ENCODE measurements at regions not wholly inside any gene's neighbourhood (a gene's known extent, or its start where the extent isn't known, plus 50 kb on each side); places are given as distances from the start of the nearest gene placed in this dataset.

DNA sequence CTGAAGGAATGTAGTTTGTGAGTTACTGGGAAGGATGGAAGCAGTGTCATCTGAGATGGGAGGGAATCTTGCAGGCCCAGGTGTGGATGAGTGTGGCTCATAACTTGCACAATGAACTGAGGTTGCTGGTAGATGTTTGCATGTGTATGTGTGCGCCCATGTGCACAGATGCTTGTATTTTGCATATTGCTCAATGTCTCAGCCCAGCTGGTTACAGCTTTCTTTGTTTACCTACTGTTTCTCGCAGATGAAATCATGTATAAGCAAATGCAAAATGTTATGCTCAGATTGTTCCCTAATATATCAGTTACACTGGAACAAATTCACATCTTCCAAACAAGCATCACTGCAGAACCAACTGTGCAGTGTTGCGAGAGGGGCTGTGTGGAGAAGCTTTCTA is 452.2 kb upstream of the EEF2KMT start:
- no peak for DNase-seq (ENCODE audit: low read depth in 2 of 2)

DNA sequence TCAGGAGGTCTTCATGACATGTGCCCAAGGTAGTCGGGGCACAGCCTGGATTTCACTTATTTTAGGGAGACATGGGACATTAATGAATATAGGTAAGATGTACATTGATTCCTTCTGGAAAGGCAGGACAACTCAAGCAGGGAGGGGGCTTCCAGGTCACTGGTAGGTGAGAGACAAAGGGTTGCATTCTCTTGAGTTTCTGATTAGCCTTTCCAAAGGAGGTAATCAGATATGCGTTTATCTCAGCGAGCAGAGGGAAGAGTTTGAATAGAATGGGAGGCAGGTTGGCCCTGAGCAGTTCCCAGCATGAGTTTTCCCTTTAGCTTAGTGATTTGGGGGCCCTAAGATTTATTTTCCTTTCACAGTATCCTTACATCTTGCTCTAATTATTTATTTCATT is 443.8 kb upstream of the EEF2KMT start:
- no peak for DNase-seq (ENCODE audit: low read depth in 2 of 2)

DNA sequence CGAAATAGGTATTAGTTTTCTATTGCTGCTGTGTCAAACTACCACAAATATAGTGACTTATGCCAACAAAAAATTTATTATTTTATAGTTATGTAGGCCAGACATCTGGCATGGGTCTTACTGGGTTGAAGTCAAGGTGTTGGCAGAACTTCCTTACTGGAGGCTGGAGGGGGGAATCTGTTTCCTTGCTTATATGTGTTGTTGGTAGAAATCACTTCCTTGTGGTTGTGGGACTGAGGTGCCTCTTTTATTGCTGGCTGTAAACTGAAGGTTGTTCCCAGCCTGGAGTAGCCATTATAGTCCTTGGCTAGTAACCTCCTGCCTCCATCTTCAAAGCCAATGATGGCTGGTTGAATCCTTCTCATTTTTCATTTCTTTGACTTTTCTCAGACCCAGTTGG is 439.8 kb upstream of the EEF2KMT start:
- no peak for DNase-seq (ENCODE audit: low read depth in 2 of 2)

DNA sequence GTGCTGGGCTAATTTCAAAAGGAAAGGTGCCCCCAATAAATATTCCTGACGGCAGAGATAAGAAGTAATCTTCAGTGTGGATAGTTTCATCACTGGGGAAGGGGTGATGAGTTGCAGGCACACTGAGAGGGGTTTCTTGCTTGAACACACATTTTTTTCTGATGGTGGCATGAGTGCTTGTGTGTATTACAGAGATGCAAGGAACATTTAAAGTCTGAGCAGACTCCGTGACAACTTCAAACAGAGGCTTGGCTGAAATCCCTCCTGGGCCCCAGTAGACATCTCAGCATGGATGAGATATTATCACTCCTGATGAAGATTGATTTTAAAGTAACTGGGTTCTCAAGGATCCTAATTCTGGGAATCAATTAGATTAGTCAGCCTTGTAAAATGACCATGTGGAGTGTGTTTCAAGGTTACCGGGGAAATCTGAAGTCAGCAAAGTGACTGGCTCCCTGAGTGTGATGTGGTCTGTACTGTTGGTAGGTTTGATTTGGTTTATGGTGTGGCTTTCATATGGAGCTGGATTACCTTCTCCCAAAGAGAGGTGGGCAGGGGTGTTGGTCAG is 435.8 kb upstream of the EEF2KMT start:
- no peak for DNase-seq (ENCODE audit: low read depth in 2 of 2)

DNA sequence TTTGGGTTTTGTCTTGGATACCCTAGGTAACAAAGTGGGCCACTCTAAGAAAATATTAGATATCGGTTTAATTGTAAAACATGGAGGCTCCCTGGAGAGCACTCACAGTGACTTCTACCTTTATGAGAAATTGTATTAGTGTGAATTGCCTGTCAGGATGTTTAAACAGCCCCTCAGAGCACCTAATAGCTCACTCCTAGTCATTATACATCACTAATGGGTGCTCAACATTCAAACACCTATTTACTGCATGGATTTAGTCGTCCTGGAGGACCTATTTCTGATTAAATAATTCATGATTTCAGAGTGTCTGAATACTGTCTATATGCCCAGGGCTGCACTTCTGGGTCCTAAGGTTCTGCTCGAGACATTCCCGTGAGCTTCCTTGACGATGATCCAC is 430.2 kb upstream of the EEF2KMT start:
- DNase-seq (ENCODE audit: low read depth in 2 of 2): no peak

DNA sequence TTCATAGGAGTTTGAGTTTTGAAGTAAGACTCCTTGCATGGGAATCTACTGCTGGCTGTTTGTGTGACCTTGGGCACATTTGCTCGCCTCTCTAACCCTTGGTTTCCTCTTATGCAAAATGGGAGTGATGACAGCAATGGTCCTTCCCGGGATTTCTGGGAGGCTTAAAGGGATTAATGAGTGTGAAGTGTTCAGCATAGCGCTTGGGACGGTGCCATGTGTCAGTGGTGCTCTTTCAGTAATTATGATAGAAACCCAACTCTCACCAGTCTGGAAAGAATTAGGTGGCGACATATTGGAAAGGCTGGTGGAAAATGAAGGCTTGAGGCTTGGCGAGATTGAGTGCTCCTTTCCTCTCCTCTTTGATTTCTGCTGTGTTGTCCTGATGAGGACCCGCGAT is 429.2 kb upstream of the EEF2KMT start:
- DNase-seq (ENCODE audit: low read depth in 2 of 2): no peak

DNA sequence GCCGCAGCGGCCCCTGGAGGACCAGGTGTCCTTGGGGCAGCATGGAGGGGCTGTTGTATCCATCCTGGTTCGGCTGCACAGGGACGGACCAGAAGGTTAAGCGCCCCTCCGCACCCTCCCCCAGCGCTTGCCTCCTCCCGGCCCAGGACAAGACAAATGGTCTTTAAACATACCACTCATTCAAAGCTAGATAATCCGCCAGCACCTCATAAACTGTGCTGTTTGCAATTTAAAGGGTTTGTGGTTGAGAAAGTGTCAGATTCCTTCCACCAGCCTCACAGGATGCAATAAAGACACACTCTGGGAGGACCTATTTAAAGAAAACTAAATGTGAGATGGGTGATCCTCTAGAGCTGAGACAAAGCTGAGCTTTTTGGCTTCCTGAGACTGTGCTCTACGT is 426.2 kb upstream of the EEF2KMT start:
- no peak for DNase-seq (ENCODE audit: low read depth in 2 of 2)

DNA sequence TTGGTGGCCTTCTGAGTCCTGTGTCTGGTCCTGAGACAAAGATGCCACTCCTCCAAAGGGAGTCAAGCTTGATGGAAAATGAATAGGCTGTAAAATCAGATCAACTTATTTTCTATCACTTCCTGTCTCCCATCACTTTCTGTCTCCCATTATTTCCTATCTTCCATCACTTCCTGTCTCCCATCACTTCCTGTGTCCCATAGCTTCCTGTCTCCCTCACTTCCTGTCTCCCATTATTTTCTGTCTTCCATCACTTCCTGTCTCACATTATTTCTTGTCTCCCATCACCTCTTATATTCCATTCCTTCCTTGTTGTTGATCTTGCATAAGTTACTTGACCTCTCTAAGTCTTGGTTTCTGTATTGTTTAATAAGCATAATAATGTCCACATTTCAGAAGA is 418.5 kb upstream of the EEF2KMT start:
- DNase-seq (ENCODE audit: low read depth in 2 of 2): no peak

DNA sequence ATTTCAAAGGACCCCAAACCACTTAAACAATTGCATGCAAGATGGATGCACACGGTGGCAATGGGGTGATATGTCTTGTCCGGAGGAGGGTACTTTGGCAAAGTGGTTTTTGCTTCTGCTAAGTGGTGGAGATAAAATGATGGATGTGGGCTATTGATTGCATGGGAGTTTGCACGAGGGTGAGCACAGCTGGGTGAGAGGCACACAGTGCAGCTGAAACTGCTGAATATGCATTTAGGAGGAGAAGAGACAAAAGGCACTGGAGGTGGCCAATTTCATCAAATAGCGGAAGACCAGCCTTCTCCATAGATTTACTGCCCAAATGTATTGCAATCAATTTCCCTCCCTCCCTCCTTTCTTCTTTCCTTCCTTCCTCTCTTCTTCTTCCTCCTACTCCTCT is 414.4 kb upstream of the EEF2KMT start:
- DNase-seq (ENCODE audit: low read depth in 2 of 2): no peak

DNA sequence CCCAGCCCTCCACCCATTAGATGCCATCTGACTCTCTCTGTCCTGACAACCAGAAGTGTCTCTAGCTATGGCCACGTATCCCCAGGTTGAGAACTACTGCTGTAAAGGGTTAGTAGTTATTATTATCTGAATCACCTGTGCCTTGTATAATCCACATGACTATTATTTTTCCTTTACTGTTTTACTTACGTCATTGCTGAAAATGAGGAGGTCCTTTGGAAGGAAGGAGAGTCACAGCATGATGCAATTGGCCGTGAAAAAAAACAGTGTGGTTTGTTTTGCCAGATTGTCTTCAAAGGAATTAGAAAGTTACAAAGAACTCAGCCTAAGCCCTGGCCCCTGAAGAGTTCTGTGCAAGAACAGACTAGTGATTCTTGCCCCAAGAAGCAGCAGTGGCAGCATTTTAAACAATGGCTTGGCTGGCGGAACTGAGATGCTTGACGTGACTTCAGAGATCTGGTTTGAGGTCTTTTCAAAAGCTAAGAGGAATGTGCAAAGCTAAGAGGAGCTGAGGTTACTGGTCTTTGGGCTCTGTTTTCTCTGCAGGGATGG is 413.3 kb upstream of the EEF2KMT start:
- no peak for DNase-seq (ENCODE audit: low read depth in 2 of 2)

DNA sequence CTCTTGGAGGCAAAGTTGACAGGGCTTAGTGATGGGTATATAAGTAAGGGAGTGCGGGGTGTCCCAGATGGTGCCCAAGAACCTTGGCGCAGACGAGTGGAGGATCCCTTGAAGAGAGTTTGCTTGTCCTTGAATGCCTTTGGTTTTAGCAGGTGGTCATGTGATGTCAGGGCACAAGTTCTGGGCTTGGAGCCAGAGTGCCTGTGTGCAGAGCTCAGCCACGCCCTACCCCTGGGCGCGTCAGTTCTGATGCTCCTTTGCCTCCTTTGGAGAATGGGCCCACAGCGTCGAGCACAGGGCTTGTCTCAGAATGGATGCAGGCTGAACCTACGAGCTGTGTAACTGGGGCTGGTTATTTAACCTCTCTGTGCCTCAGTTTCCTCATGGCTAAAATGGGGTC is 412.2 kb upstream of the EEF2KMT start:
- no peak for DNase-seq (ENCODE audit: low read depth in 2 of 2)

DNA sequence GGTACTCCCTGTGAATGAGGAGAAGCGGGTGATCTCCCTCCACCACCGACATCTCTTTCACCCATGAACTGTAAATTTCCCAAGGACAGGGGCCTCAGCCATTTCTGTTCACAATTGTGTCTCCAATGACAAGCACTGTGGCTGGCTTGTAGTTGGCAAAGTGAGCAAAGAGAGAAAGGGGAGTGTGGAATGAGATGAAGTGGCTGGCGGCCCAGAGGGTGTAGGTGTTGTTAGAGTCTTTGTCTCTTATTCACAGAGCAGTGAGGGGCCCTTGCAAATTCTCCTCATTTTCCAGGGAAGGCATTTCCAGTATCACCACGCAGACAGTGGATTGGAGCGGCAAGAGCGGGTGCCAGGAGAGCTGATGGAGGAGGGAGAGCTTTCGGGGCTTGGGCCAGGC is 411.7 kb upstream of the EEF2KMT start:
- no peak for DNase-seq (ENCODE audit: low read depth in 2 of 2)

DNA sequence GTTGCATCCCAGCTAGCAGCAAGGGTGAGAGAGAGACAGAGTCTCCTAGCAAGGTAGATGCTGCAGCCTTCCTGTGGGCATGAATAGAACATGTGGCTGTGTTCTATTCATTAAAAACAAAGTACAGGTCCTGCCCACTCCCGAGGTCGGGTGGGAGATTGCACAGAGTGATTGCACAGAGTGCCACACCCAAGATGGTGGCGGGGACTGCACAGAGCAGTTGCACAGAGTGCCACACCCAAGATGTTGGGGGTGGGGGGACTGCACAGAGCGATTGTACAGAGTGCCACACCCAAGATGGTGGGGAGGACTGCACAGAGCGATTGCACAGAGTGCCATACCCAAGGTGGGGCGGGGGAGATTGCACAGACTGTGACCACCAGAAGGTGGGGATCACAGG is 410.8 kb upstream of the EEF2KMT start:
- no peak for DNase-seq (ENCODE audit: low read depth in 2 of 2)

DNA sequence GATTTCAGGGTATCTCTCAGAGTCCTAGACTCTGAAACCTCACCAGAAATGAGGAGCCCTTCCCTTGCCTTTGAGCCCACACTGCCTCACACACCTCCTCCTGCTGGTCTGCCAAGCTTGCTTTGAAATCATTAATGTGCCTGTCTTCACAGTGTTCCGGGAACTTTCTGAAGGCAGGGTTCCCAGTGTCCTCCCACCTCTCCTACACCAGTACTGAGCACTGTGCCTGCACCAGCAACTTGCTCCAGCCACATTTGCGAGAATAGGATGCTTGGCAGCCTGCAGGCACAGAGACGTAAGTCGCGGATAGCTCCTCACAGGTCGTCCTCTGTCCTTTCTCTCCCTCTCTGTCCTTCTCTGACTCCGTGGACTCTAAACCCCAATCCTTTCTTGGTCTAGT is 408.4 kb upstream of the EEF2KMT start:
- no peak for DNase-seq (ENCODE audit: low read depth in 2 of 2)

DNA sequence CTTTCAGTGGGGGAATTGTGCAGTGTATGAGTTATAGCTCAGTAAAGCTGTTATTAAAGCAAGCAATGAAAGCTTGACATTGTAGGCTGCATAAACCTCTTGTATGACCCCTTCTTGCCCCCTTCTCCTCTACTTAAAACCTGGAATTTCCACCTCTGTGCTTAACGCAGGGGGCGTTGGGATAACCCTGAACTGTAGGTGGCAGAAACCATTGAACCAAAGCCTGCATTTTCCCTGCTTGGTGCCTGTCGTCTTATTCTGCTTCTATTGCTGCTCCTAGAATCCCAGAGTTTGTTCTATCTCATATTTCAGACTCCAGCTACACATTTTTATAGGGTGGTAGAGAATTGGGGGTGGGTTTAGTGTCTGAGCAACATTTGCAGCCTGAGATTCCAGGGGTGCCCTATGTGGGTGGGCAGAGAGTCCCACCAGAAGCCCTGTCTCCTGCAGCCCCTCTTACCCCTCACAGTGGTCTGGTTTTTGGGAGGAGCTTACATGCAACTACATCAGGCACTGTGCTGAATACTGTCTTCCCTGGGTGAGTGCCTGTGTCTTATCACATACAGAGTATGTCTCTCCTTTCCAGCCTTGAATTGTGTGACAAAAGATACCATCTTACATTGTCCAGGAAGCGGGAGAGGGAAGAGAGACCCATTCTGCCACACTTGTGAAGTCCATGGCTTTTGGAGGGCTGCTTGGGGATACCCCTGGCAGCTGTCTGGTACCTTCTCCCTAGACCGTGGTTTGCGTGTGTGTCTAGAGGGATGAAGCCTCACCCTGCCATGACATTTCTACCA is 407.7 kb upstream of the EEF2KMT start:
- no peak for DNase-seq (ENCODE audit: low read depth in 2 of 2)

DNA sequence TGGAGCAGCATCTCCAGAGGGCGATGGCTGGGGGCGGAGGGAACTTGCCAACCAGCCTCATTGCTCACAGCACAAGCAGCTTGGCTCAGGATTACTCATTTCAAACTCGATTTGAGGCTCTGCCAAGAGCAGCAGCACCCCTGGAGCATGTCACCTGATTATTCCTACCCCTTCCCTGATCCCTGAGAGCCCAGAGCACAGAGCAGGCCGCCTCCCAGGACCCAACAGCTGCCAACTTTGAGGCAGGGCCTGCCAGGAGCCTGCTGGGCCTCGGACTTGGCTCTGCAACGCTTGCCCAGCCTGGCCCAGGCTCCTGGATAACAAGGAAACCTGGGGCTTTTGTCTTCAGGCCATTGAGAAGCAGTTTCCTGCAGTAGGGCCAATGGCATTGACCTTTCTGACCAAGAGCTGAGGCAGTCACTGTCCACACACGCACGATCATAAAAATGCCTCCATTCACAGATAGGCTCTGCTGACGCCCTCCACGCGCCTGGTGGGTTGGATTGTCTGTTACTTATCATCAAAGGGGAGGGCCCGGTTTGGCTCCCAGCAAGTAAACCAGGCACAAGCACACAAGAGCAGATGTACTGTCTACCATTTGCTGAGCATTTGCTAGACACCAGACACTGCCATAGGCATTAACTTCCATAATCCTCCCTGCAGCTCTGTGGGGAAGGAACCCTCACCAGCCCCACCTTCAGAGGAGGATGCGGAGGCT is 406.6 kb upstream of the EEF2KMT start:
- no peak for DNase-seq (ENCODE audit: low read depth in 2 of 2)

DNA sequence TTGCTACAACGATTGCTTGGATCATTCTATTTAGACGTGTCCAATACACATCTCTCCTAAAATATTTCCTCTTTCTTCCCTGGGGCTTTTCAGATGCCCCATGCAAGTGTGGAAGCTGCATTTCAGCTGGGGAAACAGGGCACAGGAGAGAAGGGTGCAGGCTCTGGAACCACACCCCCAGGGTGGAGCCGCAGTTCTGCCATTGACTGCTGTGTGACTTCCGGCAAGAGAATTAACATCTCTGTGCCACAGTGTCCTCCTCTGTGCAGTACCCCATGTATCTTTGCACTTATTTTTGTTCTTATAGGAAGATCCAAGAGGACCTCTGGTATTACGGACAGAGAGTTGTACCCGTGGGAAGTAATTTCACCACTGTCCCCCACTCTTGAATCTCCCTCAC is 405.3 kb upstream of the EEF2KMT start:
- no peak for DNase-seq (ENCODE audit: low read depth in 2 of 2)

DNA sequence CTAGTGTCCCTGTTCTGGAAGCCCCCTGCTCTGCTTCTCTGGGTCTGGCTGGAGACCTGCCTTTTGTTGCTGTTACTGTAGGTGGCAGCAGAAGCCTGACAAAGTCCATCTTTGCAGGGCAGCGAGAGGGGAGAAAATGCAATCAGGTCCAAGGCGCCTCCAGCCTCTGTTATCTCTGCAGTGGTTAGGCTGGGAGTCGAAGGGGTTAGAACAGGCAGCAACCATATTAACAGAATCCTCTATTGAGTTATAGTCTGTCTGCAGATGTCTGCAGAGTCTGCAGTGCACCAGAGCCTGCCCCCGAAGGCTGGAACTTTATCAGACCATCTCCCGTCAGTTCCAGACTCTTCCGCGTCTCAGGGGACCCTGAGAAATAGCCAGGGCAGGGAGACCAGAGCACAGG is 404.9 kb upstream of the EEF2KMT start:
- DNase-seq (ENCODE audit: low read depth in 2 of 2): no peak

DNA sequence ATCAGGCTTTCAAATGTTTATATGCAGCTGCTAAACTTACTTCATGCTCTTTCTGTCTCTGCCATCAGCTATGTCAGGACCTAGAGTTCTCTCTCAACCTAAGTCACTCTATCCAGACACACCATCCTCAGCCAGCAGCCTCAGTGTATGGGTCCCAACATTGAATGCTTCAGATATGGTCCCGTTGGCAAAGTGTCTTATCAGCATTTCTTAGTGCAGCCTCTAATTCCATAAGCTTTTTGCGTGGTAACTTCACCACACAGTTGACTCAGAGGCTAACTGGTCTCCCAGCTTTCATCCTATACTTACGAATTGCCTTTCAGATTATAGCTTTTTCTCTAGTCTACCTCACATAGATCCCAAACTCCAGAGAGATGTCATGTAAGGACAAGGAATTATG is 402.9 kb upstream of the EEF2KMT start:
- no peak for DNase-seq (ENCODE audit: low read depth in 2 of 2)

DNA sequence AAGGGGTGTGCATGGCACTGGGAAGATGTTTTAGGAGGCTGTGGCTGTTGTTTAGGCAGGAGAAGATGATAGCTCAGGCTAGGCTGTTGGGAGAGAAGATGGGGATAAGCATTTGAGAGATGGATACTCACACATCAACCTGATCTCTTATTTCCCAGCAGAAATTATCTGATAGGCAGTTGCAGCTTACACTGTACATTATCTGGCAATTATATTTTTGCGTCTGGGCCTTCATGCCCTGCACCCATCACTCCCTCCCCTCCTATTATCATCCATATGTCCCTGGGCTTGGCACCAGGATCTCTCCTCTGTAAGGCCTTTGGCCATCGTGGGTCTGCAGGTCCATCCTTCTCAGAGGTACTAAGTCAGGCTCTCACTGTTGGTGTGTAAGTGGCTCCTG is 401.0 kb upstream of the EEF2KMT start:
- DNase-seq (ENCODE audit: low read depth in 2 of 2): no peak

DNA sequence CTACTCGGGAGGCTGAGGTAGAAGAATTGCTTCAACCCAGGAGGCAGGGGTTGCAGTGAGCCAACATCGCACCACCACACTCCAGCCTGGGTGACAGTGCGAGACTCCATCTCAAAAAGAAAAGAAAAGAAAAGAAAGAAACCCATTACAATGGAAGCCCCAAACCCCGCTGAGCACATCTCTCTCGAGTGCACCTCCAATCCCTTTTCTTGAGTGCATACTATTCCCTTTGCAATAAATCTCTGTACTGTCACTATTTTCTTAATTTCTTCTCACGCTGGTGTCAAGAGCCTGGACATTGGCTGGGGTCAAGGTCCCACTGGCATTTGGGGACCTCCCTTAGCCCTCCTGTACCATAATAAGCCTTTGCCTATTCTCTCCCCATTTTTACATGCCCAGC is 398.4 kb upstream of the EEF2KMT start:
- DNase-seq (ENCODE audit: low read depth in 2 of 2): no peak

DNA sequence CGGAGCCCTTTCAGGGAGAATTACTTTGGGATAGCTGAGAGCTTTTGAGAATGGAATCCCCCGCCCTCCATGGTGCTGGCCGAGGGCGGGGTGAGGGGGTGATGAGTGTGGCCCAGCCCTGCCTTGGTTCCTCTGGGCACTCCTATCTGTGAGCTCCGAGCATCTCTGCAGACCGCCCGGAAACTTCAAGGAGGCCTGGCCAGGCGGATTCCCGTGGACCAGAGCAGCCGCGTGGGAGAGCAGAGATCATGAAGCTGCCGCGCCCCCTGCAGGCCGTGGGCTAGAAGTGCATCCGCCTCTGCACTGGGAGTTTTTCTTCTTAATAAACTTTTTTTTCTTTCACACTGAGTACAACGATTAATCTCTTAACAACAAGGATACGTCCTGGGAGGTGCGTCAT is 392.9 kb upstream of the EEF2KMT start:
- DNase-seq (ENCODE audit: low read depth in 2 of 2): no peak

DNA sequence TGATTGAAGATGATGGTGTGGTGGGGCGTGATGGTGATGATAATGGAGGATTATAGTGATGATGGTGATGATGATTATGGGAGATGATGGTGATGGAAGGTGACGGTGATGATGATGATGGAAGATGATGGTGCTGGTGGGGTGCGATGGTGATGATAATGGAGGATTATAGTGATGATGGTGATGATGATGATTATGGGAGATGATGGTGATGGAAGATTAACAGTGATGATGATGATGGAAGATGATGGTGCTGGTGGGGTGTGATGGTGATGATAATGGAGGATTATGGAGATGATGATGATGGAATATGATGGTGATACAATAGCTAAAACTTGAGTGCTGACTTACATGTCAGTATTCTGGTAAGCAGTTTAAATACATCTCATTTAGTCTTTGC is 391.0 kb upstream of the EEF2KMT start:
- DNase-seq (ENCODE audit: low read depth in 2 of 2): no peak

Data from fibroblast of skin of left biceps (primary cell).